ENCODE measurements at regions not wholly inside any gene's neighbourhood (a gene's known extent, or its start where the extent isn't known, plus 50 kb on each side); places are given as distances from the start of the nearest gene placed in this dataset.

- DNase-seq: no peak
These were observed 59.8 kb upstream of the HAO2 start for GRCh38 chr1:119308806-119309205.

- no peak for DNase-seq
These were observed 58.3 kb upstream of the HAO2 start for GRCh38 chr1:119310301-119310700.

GRCh38 chr1:119312500-119312899 lies 56.1 kb upstream of the HAO2 start:
- DNase-seq: no peak

- DNase-seq: no peak
These were observed 54.4 kb upstream of the HAO2 start for GRCh38 chr1:119314001-119314796.

GRCh38 chr1:119316870-119317416 lies 51.6 kb upstream of the HAO2 start:
- no peak for DNase-seq

GRCh38 chr1:119318466-119319309 lies 49.9 kb upstream of the HAO2 start:
- no peak for DNase-seq
